Upper lobe of right lung (tissue), 1 donor: ENCODE measurements at regions not wholly inside any gene's neighbourhood (a gene's known extent, or its start where the extent isn't known, plus 50 kb on each side); places are given as distances from the start of the nearest gene placed in this dataset.
A peak's percentile ranks its signal among the peaks of the same experiment; 100 is the strongest.

Experiments used
- ATAC-seq: fragments of 200-7000 bp; cut with Tn5 transposase; one replicate; pipeline ENCODE4 v1.9.1; 2020; ENCODE audit warnings: mild to moderate bottlenecking, moderate library complexity
- DNase-seq: peaks from one replicate; pipeline ENCODE4 v3.0.0-alpha.2; 2020
- H3K27ac ChIP-seq: fragments of 200-600 bp; one replicate; pipeline ENCODE4 v1.8.0; 2022
- H3K27me3 ChIP-seq: fragments of 200-600 bp; one replicate; pipeline ENCODE4 v1.8.0; 2022; ENCODE audit warnings: mild to moderate bottlenecking
- H3K36me3 ChIP-seq: fragments of 200-600 bp; one replicate; pipeline ENCODE4 v1.8.0; 2022
- H3K4me1 ChIP-seq: fragments of 200-600 bp; one replicate; pipeline ENCODE4 v1.8.0; 2022
- H3K4me3 ChIP-seq: fragments of 200-600 bp; one replicate; pipeline ENCODE4 v1.8.0; 2022; ENCODE audit warnings: mild to moderate bottlenecking
- H3K9me3 ChIP-seq: fragments of 200-600 bp; one replicate; pipeline ENCODE4 v1.8.0; 2022
- CTCF ChIP-seq: fragments of 200-600 bp; IDR thresholded peaks from one replicate; pipeline ENCODE4 v1.8.0; 2022; ENCODE audit warnings: antibody characterized with exemption
- intact Hi-C: fragments of 100-400 bp; cut with DNase I; formaldehyde crosslinking; loops from one replicate; pipeline ENCODE4 v1.11.0; 2022
- donor health status: DM: no; HTN: yes; CAD: no; lungs with severe emphysema.

DNA sequence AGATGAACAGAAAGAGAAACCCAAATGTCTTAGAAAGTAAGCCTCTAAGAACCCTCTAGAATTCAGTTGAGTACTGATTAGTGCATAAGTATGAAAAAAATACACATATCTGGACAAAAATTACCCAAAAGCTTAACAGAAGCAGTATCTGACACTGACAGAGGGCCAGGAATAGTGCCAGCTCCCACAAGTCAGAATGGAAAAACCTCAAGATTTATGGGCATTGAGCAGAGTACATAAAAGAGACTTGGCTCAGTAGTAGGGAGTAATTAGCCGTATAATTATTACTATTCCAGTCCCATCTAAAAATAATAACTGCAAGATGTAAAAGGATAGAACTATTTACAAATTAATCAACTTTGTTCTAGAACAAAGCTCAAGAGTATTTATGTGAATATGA is 834.5 kb downstream of the FAM181B start:
- H3K27ac ChIP-seq = no peak overlapping the region

GRCh38 chr11:81897639-81898038 is 836.0 kb downstream of the FAM181B start:
- no peak for ATAC-seq
- intact Hi-C loops = no loop called here
- no peak overlapping the region for H3K4me3 ChIP-seq

More for the DNA sequence above, 834.5 kb downstream of the FAM181B start:
- H3K4me3 ChIP-seq = no peak overlapping the region
- H3K36me3 ChIP-seq = no peaks in the 10 kb centered on the region
- ATAC-seq = no peak
- intact Hi-C loops = no loop called here
- H3K9me3 ChIP-seq = no peaks in the 10 kb centered on the region
- H3K27me3 ChIP-seq = no peaks in the 10 kb centered on the region
- no peaks in the 10 kb centered on the region for H3K4me1 ChIP-seq
- DNase-seq = no peak
- no peak for TF ChIP-seq CTCF

GRCh38 chr11:81895258-81895657 is 838.4 kb downstream of the FAM181B start:
- TF ChIP-seq CTCF = no peak
- no peak for ATAC-seq
- Histone ChIP-seq H3K4me3 (no peak overlapping the region), H3K36me3 (no peaks in the 10 kb centered on the region), H3K27ac (no peak overlapping the region), H3K9me3 (no peaks in the 10 kb centered on the region), H3K27me3 (no peaks in the 10 kb centered on the region), H3K4me1 (no peaks in the 10 kb centered on the region)
- DNase-seq = no peak
- intact Hi-C loops = no loop called here

More at GRCh38 chr11:81897639-81898038, 836.0 kb downstream of the FAM181B start:
- no peaks in the 10 kb centered on the region for H3K9me3 ChIP-seq
- H3K4me1 ChIP-seq = no peaks in the 10 kb centered on the region
- H3K27me3 ChIP-seq = no peaks in the 10 kb centered on the region
- no peak for DNase-seq
- no peak overlapping the region for H3K27ac ChIP-seq
- H3K36me3 ChIP-seq = no peaks in the 10 kb centered on the region
- no peak for TF ChIP-seq CTCF

DNA sequence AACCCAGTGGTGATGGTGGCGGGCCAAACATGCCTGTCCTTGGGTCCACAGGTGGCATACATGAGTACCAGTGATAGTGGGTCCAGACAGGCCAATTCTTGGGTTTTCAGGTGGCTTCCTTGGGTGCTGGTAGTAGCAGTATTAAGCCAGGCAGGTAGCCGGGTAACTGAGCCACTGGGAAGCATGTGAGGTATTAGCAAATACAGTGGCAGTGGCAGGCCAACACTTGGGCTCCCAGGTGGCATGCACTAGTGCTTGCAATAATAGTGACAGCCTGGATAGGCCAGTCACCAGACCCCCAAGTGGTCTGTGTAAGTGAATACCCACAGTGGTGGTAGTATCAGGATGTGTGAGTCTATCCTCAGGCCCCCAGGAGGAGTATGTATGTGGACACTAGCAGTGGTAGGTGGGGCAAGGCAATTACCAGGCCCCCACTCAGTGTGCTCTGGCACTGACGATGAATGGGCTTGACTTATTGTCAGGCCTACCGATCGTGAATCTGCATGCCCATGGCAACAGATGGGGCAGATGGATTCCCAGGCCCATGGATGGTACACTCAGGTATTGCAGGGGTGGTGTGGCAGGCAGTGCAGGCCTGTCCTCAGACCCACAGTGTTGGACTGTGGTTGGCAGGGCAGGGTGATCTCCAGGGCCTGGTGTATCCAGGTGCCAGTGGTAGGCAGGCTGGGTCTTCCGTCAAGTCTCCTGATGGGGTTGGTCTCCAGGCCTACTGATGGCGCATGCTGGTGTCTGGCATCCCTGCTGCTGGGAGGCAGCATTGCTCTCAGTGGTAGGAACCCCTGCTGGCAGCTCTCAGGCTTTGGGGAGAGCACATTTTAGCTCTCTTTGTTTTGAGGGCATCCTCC is 840.7 kb downstream of the FAM181B start:
- no peak for DNase-seq
- Histone ChIP-seq H3K27ac (no peak overlapping the region), H3K27me3 (no peaks in the 10 kb centered on the region), H3K9me3 (no peaks in the 10 kb centered on the region), H3K4me3 (no peak overlapping the region), H3K36me3 (no peaks in the 10 kb centered on the region), H3K4me1 (no peaks in the 10 kb centered on the region)
- ATAC-seq = peak; percentile 40
- intact Hi-C loops = no loop called here
- no peak for TF ChIP-seq CTCF

DNA sequence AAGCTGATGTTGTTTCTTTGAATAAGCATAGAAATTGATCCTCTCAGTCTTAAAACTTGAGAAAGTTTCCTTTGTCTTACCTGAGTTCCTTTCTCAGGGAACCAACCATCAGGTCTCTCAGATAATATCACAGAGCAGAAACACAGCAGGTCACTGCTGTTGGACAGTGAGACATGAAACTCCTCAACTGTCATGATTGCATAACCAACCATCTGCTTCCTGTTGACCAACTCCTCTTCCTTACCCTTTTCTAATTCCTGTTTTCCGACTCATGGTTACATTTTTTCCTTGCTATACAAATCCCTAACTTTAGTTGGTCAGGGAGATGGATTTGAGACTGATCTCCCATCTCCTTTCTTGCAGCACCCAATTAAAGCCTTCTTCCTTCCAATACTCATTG is 845.3 kb downstream of the FAM181B start:
- ATAC-seq (no peak), DNase-seq (no peak)
- intact Hi-C loops = no loop called here
- TF ChIP-seq CTCF = no peak
- H3K27ac ChIP-seq = no peak overlapping the region
- no peak overlapping the region for H3K4me3 ChIP-seq
- no peaks in the 10 kb centered on the region for H3K4me1 ChIP-seq
- no peaks in the 10 kb centered on the region for H3K9me3 ChIP-seq
- H3K27me3 ChIP-seq = no peaks in the 10 kb centered on the region
- no peaks in the 10 kb centered on the region for H3K36me3 ChIP-seq
